GM23248 (cell line): ENCODE measurements at regions not wholly inside any gene's neighbourhood (a gene's known extent, or its start where the extent isn't known, plus 50 kb on each side); places are given as distances from the start of the nearest gene placed in this dataset.

Source experiments
- EZH2 ChIP-seq: fragments of 200-600 bp; sonication (generic); IDR thresholded peaks from 2 replicates; pipeline ENCODE4 v1.6.1; 2018; ENCODE audit warnings: antibody characterized with exemption, mild to moderate bottlenecking; ENCODE audit not compliant: insufficient read depth, poor library complexity, severe bottlenecking
- EZH2phosphoT487 ChIP-seq: fragments of 200-600 bp; sonication (generic); IDR thresholded peaks from 2 replicates; pipeline ENCODE4 v1.6.1; 2018; ENCODE audit warnings: antibody characterized with exemption, moderate library complexity, mild to moderate bottlenecking, low read depth; ENCODE audit not compliant: insufficient read depth

DNA sequence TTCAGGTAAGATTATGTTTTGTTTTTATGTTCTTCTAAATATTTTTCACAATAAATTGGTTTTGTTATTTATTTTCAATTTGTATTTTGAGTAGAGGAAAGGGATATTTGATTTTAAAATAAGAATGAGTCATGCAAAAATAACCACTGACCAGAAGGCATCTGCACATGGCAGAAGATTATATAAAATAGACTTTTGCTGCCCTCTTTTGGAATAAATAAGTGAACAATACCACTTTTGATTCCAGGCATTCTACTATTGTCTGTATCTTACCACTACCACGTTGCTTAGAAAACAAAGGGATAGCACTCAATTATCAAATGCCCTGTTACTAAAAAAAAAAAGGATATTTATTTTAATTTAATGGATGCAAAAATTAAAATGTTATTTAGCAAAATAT, 227.3 kb upstream of the ITGA1 start:
- TF ChIP-seq EZH2phosphoT487 = no peak
- no peak for TF ChIP-seq EZH2
